Body of pancreas (tissue), 4 donors: ENCODE measurements at regions not wholly inside any gene's neighbourhood (a gene's known extent, or its start where the extent isn't known, plus 50 kb on each side); places are given as distances from the start of the nearest gene placed in this dataset.

Experiments used
- POLR2A ChIP-seq, 3 donors: fragments of 450-650 bp; IDR thresholded peaks; one replicate each; pipeline ENCODE4 v1.6.1; 2016; ENCODE audit warnings: antibody characterized with exemption in 3 of 3, mild to moderate bottlenecking in 2 of 3
- TF ChIP-seq, protein P1 (sequence below), 7 experiments: fragments of 450-650 bp in 4 of 7; fragments of 200-600 bp in 3 of 7; sonication (generic) in 3 of 7; IDR thresholded peaks; one replicate each; pipeline ENCODE4 v1.5.1; 2016 to 2019; ENCODE audit warnings: antibody characterized with exemption in 7 of 7

DNA sequence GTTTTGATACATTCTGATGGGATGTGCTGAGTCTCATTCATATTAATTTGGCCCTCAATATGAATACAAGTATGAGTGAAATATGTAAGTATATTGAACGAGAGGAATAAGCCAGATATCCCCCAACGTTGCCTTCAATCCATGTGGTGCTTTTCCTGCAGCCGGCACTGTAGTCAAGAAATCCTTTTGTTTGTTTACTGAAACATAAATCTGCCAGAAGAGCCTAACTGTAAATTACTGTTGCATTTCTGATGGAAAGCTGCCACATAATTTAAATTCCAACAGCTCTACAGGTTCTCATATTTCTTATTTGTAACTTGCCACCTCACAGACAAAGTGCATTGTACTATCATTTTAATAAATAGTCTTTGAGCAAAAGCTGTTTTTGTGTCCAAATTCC lies 314.0 kb downstream of the KBTBD8 start:
- TF ChIP-seq, protein P1, sequence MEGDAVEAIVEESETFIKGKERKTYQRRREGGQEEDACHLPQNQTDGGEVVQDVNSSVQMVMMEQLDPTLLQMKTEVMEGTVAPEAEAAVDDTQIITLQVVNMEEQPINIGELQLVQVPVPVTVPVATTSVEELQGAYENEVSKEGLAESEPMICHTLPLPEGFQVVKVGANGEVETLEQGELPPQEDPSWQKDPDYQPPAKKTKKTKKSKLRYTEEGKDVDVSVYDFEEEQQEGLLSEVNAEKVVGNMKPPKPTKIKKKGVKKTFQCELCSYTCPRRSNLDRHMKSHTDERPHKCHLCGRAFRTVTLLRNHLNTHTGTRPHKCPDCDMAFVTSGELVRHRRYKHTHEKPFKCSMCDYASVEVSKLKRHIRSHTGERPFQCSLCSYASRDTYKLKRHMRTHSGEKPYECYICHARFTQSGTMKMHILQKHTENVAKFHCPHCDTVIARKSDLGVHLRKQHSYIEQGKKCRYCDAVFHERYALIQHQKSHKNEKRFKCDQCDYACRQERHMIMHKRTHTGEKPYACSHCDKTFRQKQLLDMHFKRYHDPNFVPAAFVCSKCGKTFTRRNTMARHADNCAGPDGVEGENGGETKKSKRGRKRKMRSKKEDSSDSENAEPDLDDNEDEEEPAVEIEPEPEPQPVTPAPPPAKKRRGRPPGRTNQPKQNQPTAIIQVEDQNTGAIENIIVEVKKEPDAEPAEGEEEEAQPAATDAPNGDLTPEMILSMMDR (IDR thresholded peaks at IDR 0.05), result no peak
- no peak for TF ChIP-seq POLR2A (IDR thresholded peaks at IDR 0.05)
